Mammary epithelial cell (primary cell): ENCODE measurements at regions not wholly inside any gene's neighbourhood (a gene's known extent, or its start where the extent isn't known, plus 50 kb on each side); places are given as distances from the start of the nearest gene placed in this dataset.

Experiments used
- EZH2 ChIP-seq: IDR thresholded peaks from 2 replicates; pipeline ENCODE4 v1.6.1; 2012; ENCODE audit warnings: low read length, inconsistent platforms, borderline replicate concordance
- TF ChIP-seq, protein P1 (sequence below), 2 donors: IDR thresholded peaks in 1 of 2; conservative IDR thresholded peaks in 1 of 2; 2 replicates each; pipeline ENCODE4 v1.5.1; 2011 to 2012; ENCODE audit warnings: inconsistent platforms in 2 of 2, low read length in 2 of 2, mild to moderate bottlenecking in 2 of 2, control low read depth in 1 of 2, low read depth in 1 of 2; ENCODE audit not compliant: insufficient read depth in 1 of 2; ENCODE audit errors: extremely low read depth in 1 of 2

DNA sequence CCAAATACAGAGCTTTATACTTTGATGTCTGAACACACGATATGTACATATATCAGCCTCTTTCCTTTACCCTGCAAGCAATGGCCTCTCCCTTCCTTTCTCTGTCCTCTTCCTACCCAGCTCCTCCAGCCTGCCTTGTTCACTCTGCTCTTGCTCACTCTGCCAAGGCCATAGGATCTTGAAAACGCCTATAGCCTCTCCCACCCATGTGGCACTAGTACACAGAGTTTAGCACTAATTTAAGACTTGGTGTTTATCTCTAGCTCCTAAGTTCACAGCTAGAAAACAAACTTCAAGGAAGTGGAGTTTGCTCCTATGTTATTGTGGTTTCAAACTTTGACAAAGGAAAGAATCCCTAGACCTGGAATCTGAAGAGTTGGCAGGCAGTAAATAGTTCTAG lies 225.0 kb upstream of the RUNX1 start:
- TF ChIP-seq, protein P1, sequence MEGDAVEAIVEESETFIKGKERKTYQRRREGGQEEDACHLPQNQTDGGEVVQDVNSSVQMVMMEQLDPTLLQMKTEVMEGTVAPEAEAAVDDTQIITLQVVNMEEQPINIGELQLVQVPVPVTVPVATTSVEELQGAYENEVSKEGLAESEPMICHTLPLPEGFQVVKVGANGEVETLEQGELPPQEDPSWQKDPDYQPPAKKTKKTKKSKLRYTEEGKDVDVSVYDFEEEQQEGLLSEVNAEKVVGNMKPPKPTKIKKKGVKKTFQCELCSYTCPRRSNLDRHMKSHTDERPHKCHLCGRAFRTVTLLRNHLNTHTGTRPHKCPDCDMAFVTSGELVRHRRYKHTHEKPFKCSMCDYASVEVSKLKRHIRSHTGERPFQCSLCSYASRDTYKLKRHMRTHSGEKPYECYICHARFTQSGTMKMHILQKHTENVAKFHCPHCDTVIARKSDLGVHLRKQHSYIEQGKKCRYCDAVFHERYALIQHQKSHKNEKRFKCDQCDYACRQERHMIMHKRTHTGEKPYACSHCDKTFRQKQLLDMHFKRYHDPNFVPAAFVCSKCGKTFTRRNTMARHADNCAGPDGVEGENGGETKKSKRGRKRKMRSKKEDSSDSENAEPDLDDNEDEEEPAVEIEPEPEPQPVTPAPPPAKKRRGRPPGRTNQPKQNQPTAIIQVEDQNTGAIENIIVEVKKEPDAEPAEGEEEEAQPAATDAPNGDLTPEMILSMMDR (conservative IDR thresholded peaks at IDR 0.05 in 1 of 2, IDR thresholded peaks at IDR 0.05 in 1 of 2; ENCODE audit: extremely low read depth in 1 of 2, insufficient read depth in 1 of 2, low read depth in 1 of 2, low read length in 2 of 2), result no peak
- TF ChIP-seq EZH2, result no peak
